Activated B cell treated with CpG ODN at 0.5 μM for 24 hours (primary cell): ENCODE measurements at regions not wholly inside any gene's neighbourhood (a gene's known extent, or its start where the extent isn't known, plus 50 kb on each side); places are given as distances from the start of the nearest gene placed in this dataset.

Source experiments
- ATAC-seq: fragments of 200-7000 bp; cut with Tn5 transposase; one replicate; pipeline ENCODE4 v1.10.0; 2021; ENCODE audit warnings: low read depth, mild to moderate bottlenecking, moderate library complexity
- CTCF ChIA-PET: fragments of 350-600 bp; sonication (Branson Sonifier 250); formaldehyde crosslinking; loops from one replicate; lab custom pipeline; 2021; ENCODE audit warnings: antibody characterized with exemption; lab: Charles Lee
- POLR2A ChIA-PET: fragments of 350-600 bp; sonication (Branson Sonifier 250); formaldehyde crosslinking; loops from one replicate; lab custom pipeline; 2021; ENCODE audit warnings: antibody characterized with exemption; lab: Charles Lee
- DNase-seq: peaks from one replicate; pipeline ENCODE4 v3.0.0; 2022
- H3K27ac Mint-ChIP-seq: one replicate; pipeline ENCODE4 v1.8.0; 2020; ENCODE audit warnings: mixed read lengths
- H3K27me3 Mint-ChIP-seq: one replicate; pipeline ENCODE4 v1.8.0; 2021; ENCODE audit warnings: mixed read lengths
- H3K36me3 Mint-ChIP-seq: one replicate; pipeline ENCODE4 v1.8.0; 2021; ENCODE audit warnings: low read depth, mixed read lengths
- H3K4me1 Mint-ChIP-seq: one replicate; pipeline ENCODE4 v1.8.0; 2021; ENCODE audit warnings: mixed read lengths
- H3K4me3 Mint-ChIP-seq: one replicate; pipeline ENCODE4 v1.8.0; 2020; ENCODE audit warnings: mild to moderate bottlenecking, mixed read lengths
- H3K9me3 Mint-ChIP-seq: one replicate; pipeline ENCODE4 v1.8.0; 2020; ENCODE audit warnings: mixed read lengths
- CTCF ChIP-seq: fragments of 200-600 bp; IDR thresholded peaks from one replicate; pipeline ENCODE4 v1.8.0; 2022; ENCODE audit warnings: antibody characterized with exemption, mild to moderate bottlenecking
- intact Hi-C: fragments of 100-400 bp; cut with micrococcal nuclease; formaldehyde crosslinking; loops from one replicate; pipeline ENCODE4 v1.15.1; 2024

- Mint-ChIP-seq H3K9me3 (peaks cover 9% of the 10 kb centered on the region), H3K27ac (no peak overlapping the region), H3K4me1 (no peaks in the 10 kb centered on the region), H3K27me3 (no peaks in the 10 kb centered on the region), H3K4me3 (no peak overlapping the region), H3K36me3 (no peaks in the 10 kb centered on the region)
- no peak for TF ChIP-seq CTCF
- ChIA-PET POLR2A (no interaction called here), CTCF (no interaction called here)
- DNase-seq (no peak), ATAC-seq (no peak)
- intact Hi-C loops: no loop called here
These were observed 787.8 kb upstream of the PRR20A start for GRCh38 chr13:56352901-56353300.

- Mint-ChIP-seq H3K27ac (no peak overlapping the region), H3K27me3 (no peaks in the 10 kb centered on the region), H3K9me3 (peaks cover 10% of the 10 kb centered on the region), H3K4me3 (no peak overlapping the region), H3K4me1 (no peaks in the 10 kb centered on the region), H3K36me3 (no peaks in the 10 kb centered on the region)
- intact Hi-C loops: no loop called here
- ChIA-PET CTCF (no interaction called here), POLR2A (no interaction called here)
- DNase-seq (no peak), ATAC-seq (no peak)
- TF ChIP-seq CTCF: no peak
These were observed 784.0 kb upstream of the PRR20A start for GRCh38 chr13:56356690-56357089.

- intact Hi-C loops: no loop called here
- no peak overlapping the region for H3K4me3 Mint-ChIP-seq
- H3K27me3 Mint-ChIP-seq: no peaks in the 10 kb centered on the region
- H3K27ac Mint-ChIP-seq: no peak overlapping the region
- ChIA-PET POLR2A (no interaction called here), CTCF (no interaction called here)
- no peaks in the 10 kb centered on the region for H3K36me3 Mint-ChIP-seq
- no peak for ATAC-seq
- peaks cover 6% of the 10 kb centered on the region for H3K9me3 Mint-ChIP-seq
- no peaks in the 10 kb centered on the region for H3K4me1 Mint-ChIP-seq
- DNase-seq: no peak
- no peak for TF ChIP-seq CTCF
These were observed 762.2 kb upstream of the PRR20A start for GRCh38 chr13:56378566-56378965.

- ChIA-PET CTCF (no interaction called here), POLR2A (no interaction called here)
- DNase-seq (no peak), ATAC-seq (no peak)
- H3K36me3 Mint-ChIP-seq: no peaks in the 10 kb centered on the region
- H3K27ac Mint-ChIP-seq: no peak overlapping the region
- no peaks in the 10 kb centered on the region for H3K27me3 Mint-ChIP-seq
- no peak overlapping the region for H3K4me3 Mint-ChIP-seq
- TF ChIP-seq CTCF: no peak
- no peaks in the 10 kb centered on the region for H3K4me1 Mint-ChIP-seq
- intact Hi-C loops: no loop called here
- H3K9me3 Mint-ChIP-seq: peaks cover 9% of the 10 kb centered on the region
These were observed 747.2 kb upstream of the PRR20A start for GRCh38 chr13:56393549-56393948.

- no peak for ATAC-seq
- Mint-ChIP-seq H3K27me3 (no peaks in the 10 kb centered on the region), H3K36me3 (no peaks in the 10 kb centered on the region), H3K27ac (no peak overlapping the region), H3K4me1 (no peaks in the 10 kb centered on the region), H3K4me3 (no peak overlapping the region), H3K9me3 (peaks cover 13% of the 10 kb centered on the region)
- intact Hi-C loops: no loop called here
- ChIA-PET CTCF (no interaction called here), POLR2A (no interaction called here)
- no peak for TF ChIP-seq CTCF
- DNase-seq: no peak
These were observed 744.4 kb upstream of the PRR20A start for GRCh38 chr13:56396318-56396717.
